ENCODE measurements at regions not wholly inside any gene's neighbourhood (a gene's known extent, or its start where the extent isn't known, plus 50 kb on each side); places are given as distances from the start of the nearest gene placed in this dataset.

GRCh38 chr22:49013707-49014106, 814.0 kb downstream of the BRD1 start:
- TF ChIP-seq, protein P1, sequence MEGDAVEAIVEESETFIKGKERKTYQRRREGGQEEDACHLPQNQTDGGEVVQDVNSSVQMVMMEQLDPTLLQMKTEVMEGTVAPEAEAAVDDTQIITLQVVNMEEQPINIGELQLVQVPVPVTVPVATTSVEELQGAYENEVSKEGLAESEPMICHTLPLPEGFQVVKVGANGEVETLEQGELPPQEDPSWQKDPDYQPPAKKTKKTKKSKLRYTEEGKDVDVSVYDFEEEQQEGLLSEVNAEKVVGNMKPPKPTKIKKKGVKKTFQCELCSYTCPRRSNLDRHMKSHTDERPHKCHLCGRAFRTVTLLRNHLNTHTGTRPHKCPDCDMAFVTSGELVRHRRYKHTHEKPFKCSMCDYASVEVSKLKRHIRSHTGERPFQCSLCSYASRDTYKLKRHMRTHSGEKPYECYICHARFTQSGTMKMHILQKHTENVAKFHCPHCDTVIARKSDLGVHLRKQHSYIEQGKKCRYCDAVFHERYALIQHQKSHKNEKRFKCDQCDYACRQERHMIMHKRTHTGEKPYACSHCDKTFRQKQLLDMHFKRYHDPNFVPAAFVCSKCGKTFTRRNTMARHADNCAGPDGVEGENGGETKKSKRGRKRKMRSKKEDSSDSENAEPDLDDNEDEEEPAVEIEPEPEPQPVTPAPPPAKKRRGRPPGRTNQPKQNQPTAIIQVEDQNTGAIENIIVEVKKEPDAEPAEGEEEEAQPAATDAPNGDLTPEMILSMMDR (IDR thresholded peaks at IDR 0.05): no peak
- no peak for TF ChIP-seq POLR2A (IDR thresholded peaks at IDR 0.05)
